Activated T-cell treated with anti-CD3 and anti-CD28 coated beads, Interleukin-2, amount 50 U/mL, for 4 hours (primary cell): ENCODE measurements at regions not wholly inside any gene's neighbourhood (a gene's known extent, or its start where the extent isn't known, plus 50 kb on each side); places are given as distances from the start of the nearest gene placed in this dataset.

ENCODE experiments used
- ATAC-seq, 2 donors: fragments of 200-7000 bp; cut with Tn5 transposase; one replicate each; pipeline ENCODE4 v1.10.0; 2021
- DNase-seq: peaks from one replicate; pipeline ENCODE4 v3.0.0-alpha.2; 2020
- H3K27me3 Mint-ChIP-seq: one replicate; pipeline ENCODE4 v1.8.0; 2021; ENCODE audit warnings: low read depth, mixed read lengths
- H3K36me3 Mint-ChIP-seq: one replicate; pipeline ENCODE4 v1.8.0; 2022; ENCODE audit warnings: mixed read lengths; ENCODE audit not compliant: insufficient read depth
- H3K4me1 Mint-ChIP-seq: one replicate; pipeline ENCODE4 v1.8.0; 2021; ENCODE audit warnings: low read depth, mixed read lengths
- H3K4me3 Mint-ChIP-seq: one replicate; pipeline ENCODE4 v1.8.0; 2021; ENCODE audit warnings: mild to moderate bottlenecking, moderate library complexity, mixed read lengths
- H3K9me3 Mint-ChIP-seq: one replicate; pipeline ENCODE4 v1.8.0; 2021; ENCODE audit warnings: mixed read lengths

DNA sequence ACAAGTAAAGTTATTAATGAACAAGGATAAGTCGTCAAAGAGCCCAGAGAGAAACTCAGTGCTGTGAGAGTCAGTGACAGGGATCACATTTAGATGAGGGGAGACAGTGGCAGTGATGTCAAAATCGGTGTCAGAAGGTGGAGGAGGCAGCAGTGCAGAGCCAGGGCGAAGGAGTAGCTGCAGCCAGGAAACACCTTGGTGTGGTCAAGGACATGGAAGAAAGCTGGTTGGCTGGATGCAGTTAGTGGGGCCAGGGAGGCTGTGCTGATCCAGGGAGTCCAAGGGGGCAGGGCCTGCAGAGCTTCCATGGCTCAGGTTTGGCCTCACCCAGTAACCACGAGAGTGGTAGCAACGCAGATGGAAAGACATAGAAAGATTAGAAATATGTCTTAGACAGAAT, 50.7 kb upstream of the ADORA2B start:
- no peak for DNase-seq
- no peaks in the 10 kb centered on the region for H3K9me3 Mint-ChIP-seq
- H3K27me3 Mint-ChIP-seq: peaks cover 2% of the 10 kb centered on the region
- no peak overlapping the region for H3K4me3 Mint-ChIP-seq
- no peak for ATAC-seq
- peaks cover 15% of the 10 kb centered on the region for H3K4me1 Mint-ChIP-seq
- no peaks in the 10 kb centered on the region for H3K36me3 Mint-ChIP-seq

GRCh38 chr17:15894913-15895658, 49.8 kb upstream of the ADORA2B start:
- H3K9me3 Mint-ChIP-seq: no peaks in the 10 kb centered on the region
- peaks cover 2% of the 10 kb centered on the region for H3K27me3 Mint-ChIP-seq
- H3K36me3 Mint-ChIP-seq: no peaks in the 10 kb centered on the region
- no peak for ATAC-seq
- no peak for DNase-seq
- peaks cover 15% of the 10 kb centered on the region for H3K4me1 Mint-ChIP-seq
- no peak overlapping the region for H3K4me3 Mint-ChIP-seq
